Glutamatergic neuron (in vitro differentiated cells): ENCODE measurements at regions not wholly inside any gene's neighbourhood (a gene's known extent, or its start where the extent isn't known, plus 50 kb on each side); places are given as distances from the start of the nearest gene placed in this dataset.

Experiments
- DNase-seq: peaks from one replicate; pipeline ENCODE4 v3.0.0; 2022
- H3K27ac Mint-ChIP-seq: one replicate; pipeline ENCODE4 v1.8.0; 2020; ENCODE audit warnings: mild to moderate bottlenecking, mixed read lengths, inconsistent platforms; ENCODE audit not compliant: unreplicated experiment
- H3K27me3 Mint-ChIP-seq: one replicate; pipeline ENCODE4 v1.8.0; 2020; ENCODE audit warnings: mild to moderate bottlenecking, moderate library complexity, mixed read lengths, inconsistent platforms; ENCODE audit not compliant: unreplicated experiment
- H3K36me3 Mint-ChIP-seq: one replicate; pipeline ENCODE4 v1.8.0; 2020; ENCODE audit warnings: mild to moderate bottlenecking, mixed read lengths, inconsistent platforms; ENCODE audit not compliant: unreplicated experiment
- H3K4me1 Mint-ChIP-seq: one replicate; pipeline ENCODE4 v1.8.0; 2020; ENCODE audit warnings: mild to moderate bottlenecking, low read depth, mixed read lengths, inconsistent platforms; ENCODE audit not compliant: unreplicated experiment
- H3K4me3 Mint-ChIP-seq: one replicate; pipeline ENCODE4 v1.8.0; 2020; ENCODE audit warnings: mild to moderate bottlenecking, mixed read lengths, inconsistent platforms; ENCODE audit not compliant: unreplicated experiment
- H3K9me3 Mint-ChIP-seq: one replicate; pipeline ENCODE4 v1.8.0; 2020; ENCODE audit warnings: mild to moderate bottlenecking, moderate library complexity, mixed read lengths, inconsistent platforms; ENCODE audit not compliant: unreplicated experiment
- CTCF ChIP-seq: fragments of 200-600 bp; sonication (generic); IDR thresholded peaks from one replicate; pipeline ENCODE4 v1.5.0; 2021; ENCODE audit not compliant: partially characterized antibody, unreplicated experiment

GRCh38 chr3:64761729-64762128 lies 73.9 kb upstream of the ADAMTS9 start:
- no peak overlapping the region for H3K4me3 Mint-ChIP-seq
- peaks cover under 1% of the 10 kb centered on the region for H3K27me3 Mint-ChIP-seq
- no peaks in the 10 kb centered on the region for H3K9me3 Mint-ChIP-seq
- H3K27ac Mint-ChIP-seq: no peak overlapping the region
- no peak for DNase-seq
- no peaks in the 10 kb centered on the region for H3K36me3 Mint-ChIP-seq
- peaks cover 15% of the 10 kb centered on the region for H3K4me1 Mint-ChIP-seq
- TF ChIP-seq CTCF: no peak

GRCh38 chr3:64760258-64760657 lies 72.5 kb upstream of the ADAMTS9 start:
- Mint-ChIP-seq H3K27ac (no peak overlapping the region), H3K4me1 (peaks cover 9% of the 10 kb centered on the region), H3K9me3 (peaks cover 3% of the 10 kb centered on the region), H3K4me3 (no peak overlapping the region), H3K27me3 (no peaks in the 10 kb centered on the region), H3K36me3 (no peaks in the 10 kb centered on the region)
- no peak for TF ChIP-seq CTCF
- DNase-seq: no peak

- no peaks in the 10 kb centered on the region for H3K36me3 Mint-ChIP-seq
- H3K9me3 Mint-ChIP-seq: peaks cover 3% of the 10 kb centered on the region
- no peaks in the 10 kb centered on the region for H3K27me3 Mint-ChIP-seq
- TF ChIP-seq CTCF: no peak
- no peak overlapping the region for H3K4me3 Mint-ChIP-seq
- H3K27ac Mint-ChIP-seq: no peak overlapping the region
- no peak for DNase-seq
- H3K4me1 Mint-ChIP-seq: peaks cover 9% of the 10 kb centered on the region
Observed at GRCh38 chr3:64759811-64760210, 72.0 kb upstream of the ADAMTS9 start.

- peaks cover 7% of the 10 kb centered on the region for H3K4me1 Mint-ChIP-seq
- no peak for DNase-seq
- H3K36me3 Mint-ChIP-seq: no peaks in the 10 kb centered on the region
- no peaks in the 10 kb centered on the region for H3K27me3 Mint-ChIP-seq
- H3K27ac Mint-ChIP-seq: no peak overlapping the region
- peaks cover 3% of the 10 kb centered on the region for H3K9me3 Mint-ChIP-seq
- TF ChIP-seq CTCF: no peak
- no peak overlapping the region for H3K4me3 Mint-ChIP-seq
Observed at GRCh38 chr3:64756398-64756986, 68.7 kb upstream of the ADAMTS9 start.

- no peak for DNase-seq
- Mint-ChIP-seq H3K27ac (no peak overlapping the region), H3K4me3 (no peak overlapping the region), H3K9me3 (no peaks in the 10 kb centered on the region), H3K4me1 (peaks cover 2% of the 10 kb centered on the region), H3K27me3 (no peaks in the 10 kb centered on the region), H3K36me3 (no peaks in the 10 kb centered on the region)
- TF ChIP-seq CTCF: no peak
Observed at GRCh38 chr3:64748244-64748904, 60.6 kb upstream of the ADAMTS9 start.
